ENCODE measurements at regions not wholly inside any gene's neighbourhood (a gene's known extent, or its start where the extent isn't known, plus 50 kb on each side); places are given as distances from the start of the nearest gene placed in this dataset.

DNA sequence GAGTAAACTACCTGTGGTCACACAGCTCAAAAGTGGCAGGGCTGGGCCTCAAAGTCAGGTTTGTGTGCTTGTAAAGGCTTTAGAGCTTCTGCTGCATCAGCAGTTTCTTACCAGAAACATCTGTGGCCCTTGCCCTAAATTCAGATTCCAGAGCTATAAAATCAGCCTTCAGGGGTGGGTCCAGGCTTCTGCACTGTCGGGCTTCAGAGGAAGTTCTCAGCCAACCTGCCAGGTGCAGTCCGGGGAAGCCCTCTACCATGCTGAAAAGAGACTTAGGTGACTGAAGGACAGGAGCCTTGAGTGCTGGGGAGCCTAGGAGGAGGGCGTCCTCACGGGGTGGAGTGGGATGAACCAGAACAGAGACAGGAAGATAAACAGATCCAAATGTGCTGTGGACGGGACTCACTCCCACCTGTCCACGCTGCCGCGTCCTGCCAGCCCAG is 69.9 kb upstream of the HS6ST1 start:
- POLR2A ChIA-PET = no interaction called here

DNA sequence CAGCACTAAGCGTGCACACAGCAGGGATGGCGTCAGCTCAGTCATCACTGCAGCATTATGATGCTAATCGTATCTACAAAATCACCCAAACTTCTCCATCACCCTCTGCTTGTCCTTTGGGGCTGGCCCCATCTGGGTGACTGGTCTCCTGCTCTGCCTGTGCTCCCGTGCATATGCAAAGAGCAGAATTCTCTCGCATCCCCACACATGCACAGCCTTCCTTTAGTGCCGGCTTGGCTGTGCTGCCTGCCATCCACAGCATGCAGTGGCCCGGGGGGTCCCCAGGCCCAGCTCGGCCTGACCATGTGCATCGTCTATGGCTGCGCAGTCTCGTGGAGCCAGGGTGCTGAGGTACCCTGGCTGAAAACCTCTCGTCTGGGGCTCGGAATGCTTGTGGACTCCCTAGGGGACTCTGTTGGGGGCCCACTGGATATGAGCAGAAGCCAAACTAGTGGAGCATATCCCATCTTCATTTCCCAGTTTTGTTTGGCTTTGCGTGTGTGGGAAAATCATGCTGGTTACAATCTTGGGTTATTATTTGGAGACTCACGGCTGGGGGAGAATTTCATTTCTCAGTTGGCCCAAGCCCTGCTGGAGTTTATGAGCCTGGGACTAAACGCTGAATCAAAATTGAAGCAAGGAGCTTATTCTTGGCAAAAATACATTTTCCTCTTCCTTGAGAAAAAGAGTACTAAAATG is 70.9 kb upstream of the HS6ST1 start:
- Mint-ChIP-seq H3K27ac (no peak overlapping the region), H3K4me3 (no peak overlapping the region), H3K4me1 (peaks cover 0 to under 1% (median 0%) of the 10 kb centered on the region in 3 donors), H3K36me3 (no peaks in the 10 kb centered on the region), H3K27me3 (peaks cover 16 to 42% of the 10 kb centered on the region in 2 donors), H3K9me3 (no peaks in the 10 kb centered on the region)
- H3K36me3 ChIP-seq (ENCODE audit: insufficient read depth, low read length) = no peaks in the 10 kb centered on the region
- H3K4me3 ChIP-seq (ENCODE audit: low read length) = no peak overlapping the region
- no peak overlapping the region for H3K27ac ChIP-seq (ENCODE audit: low read depth, low read length)
- no peaks in the 10 kb centered on the region for H3K4me1 ChIP-seq (ENCODE audit: insufficient read depth, low read length)
- H3K9me3 ChIP-seq (ENCODE audit: low read length) = no peaks in the 10 kb centered on the region
- CTCF ChIA-PET = no interaction called here
- POLR2A ChIA-PET = no interaction called here
- peaks cover 3% of the 10 kb centered on the region for H3K27me3 ChIP-seq (ENCODE audit: insufficient read depth, low read length, poor library complexity, severe bottlenecking)
- peak in 1 of 5 donors; percentile 28 for DNase-seq

More for the DNA sequence above, 69.9 kb upstream of the HS6ST1 start:
- DNase-seq = peak in 1 of 5 donors; percentile 3
- Mint-ChIP-seq H3K27ac (no peak overlapping the region), H3K9me3 (no peaks in the 10 kb centered on the region), H3K36me3 (no peaks in the 10 kb centered on the region), H3K4me1 (peaks cover 0 to 2% (median under 1%) of the 10 kb centered on the region in 3 donors), H3K27me3 (peaks cover 13 to 39% of the 10 kb centered on the region in 2 donors), H3K4me3 (no peak overlapping the region)
- Histone ChIP-seq H3K9me3 (ENCODE audit: low read length) (no peaks in the 10 kb centered on the region), H3K36me3 (ENCODE audit: insufficient read depth, low read length) (no peaks in the 10 kb centered on the region), H3K4me3 (ENCODE audit: low read length) (no peak overlapping the region), H3K4me1 (ENCODE audit: insufficient read depth, low read length) (no peaks in the 10 kb centered on the region), H3K27ac (ENCODE audit: low read depth, low read length) (no peak overlapping the region), H3K27me3 (ENCODE audit: insufficient read depth, low read length, poor library complexity, severe bottlenecking) (peaks cover 3% of the 10 kb centered on the region)
- CTCF ChIA-PET = no interaction called here

DNA sequence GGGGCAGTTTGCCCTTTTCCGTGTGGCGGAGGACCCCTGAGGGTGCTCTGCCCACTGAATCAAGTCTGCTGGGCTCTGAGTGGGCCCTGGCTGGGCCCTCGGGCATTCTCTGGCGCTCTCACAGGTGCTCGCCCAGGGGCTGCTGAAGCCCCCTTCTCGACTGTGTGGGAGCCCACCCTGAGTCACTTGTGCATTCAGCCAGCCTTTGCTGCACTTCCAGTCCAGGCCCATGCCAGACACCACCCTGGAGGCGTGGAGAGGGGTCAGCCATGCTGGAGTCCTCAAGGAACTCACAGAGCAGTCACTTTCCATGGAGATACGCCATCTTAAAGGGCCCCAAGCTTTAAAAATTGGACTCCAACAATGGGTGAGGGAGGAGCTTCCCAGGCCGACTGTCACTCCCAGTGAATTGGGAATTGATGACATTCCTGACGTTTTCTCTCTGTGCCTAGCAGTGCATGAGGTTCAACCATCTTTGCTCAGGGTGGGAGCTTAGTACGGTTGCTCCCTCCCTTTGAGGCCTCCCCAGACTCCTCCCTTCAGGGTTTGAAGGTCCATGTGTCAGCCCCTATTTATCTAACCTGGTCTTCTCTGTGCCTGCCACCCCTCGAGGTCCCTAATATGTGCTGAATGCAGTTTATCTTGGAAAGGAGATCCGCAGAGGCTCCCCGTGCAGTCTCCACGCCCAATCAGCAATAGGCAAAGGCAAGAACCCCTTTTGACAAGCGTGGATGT is 71.8 kb upstream of the HS6ST1 start:
- peaks cover 16 to 36% of the 10 kb centered on the region in 2 donors for H3K27me3 Mint-ChIP-seq
- H3K4me3 Mint-ChIP-seq = no peak overlapping the region
- ChIA-PET CTCF (no interaction called here), POLR2A (interaction anchor here (0.6 kb wide), 1 partner anchor 1788 kb away, joined by 3 read pairs; no protein-coding TSS in a partner anchor)
- Histone ChIP-seq H3K36me3 (ENCODE audit: insufficient read depth, low read length) (no peaks in the 10 kb centered on the region), H3K27ac (ENCODE audit: low read depth, low read length) (no peak overlapping the region), H3K27me3 (ENCODE audit: insufficient read depth, low read length, poor library complexity, severe bottlenecking) (no peaks in the 10 kb centered on the region), H3K4me1 (ENCODE audit: insufficient read depth, low read length) (no peaks in the 10 kb centered on the region), H3K9me3 (ENCODE audit: low read length) (no peaks in the 10 kb centered on the region), H3K4me3 (ENCODE audit: low read length) (no peak overlapping the region)
- no peaks in the 10 kb centered on the region for H3K4me1 Mint-ChIP-seq
- peak in 1 of 5 donors; percentile 20 for DNase-seq
- no peak overlapping the region for H3K27ac Mint-ChIP-seq
- no peaks in the 10 kb centered on the region for H3K9me3 Mint-ChIP-seq
- H3K36me3 Mint-ChIP-seq = no peaks in the 10 kb centered on the region

DNA sequence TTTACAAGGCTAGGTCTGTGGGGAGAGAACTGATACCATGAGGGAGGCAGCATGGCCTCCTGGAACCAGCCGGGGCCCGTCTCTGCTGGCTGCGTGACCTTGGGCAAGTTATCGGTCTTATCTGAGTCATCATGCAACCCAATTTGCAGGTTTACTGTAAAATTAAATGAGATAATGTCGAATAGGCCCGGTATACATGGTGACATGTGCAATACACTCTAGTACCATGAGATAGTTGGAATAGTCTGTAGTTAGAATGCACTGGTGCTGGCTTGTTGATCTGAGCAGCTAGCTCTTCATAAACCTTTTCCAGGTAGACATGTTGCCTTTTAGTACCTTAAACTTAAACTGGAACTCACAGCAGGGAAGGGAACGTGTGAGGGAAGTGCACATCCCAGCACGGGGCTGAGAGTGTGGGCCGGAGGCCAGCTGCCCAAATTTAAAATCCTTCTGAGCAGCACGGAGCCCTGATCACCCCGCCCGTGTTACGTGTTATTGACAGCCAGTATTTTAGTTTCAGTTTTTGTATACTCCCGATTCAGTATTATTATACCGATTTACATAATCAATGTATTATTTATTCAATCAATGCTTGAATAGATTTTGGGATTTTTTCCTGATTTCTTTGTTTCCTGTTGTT is 72.4 kb upstream of the HS6ST1 start:
- no peak overlapping the region for H3K27ac Mint-ChIP-seq

DNA sequence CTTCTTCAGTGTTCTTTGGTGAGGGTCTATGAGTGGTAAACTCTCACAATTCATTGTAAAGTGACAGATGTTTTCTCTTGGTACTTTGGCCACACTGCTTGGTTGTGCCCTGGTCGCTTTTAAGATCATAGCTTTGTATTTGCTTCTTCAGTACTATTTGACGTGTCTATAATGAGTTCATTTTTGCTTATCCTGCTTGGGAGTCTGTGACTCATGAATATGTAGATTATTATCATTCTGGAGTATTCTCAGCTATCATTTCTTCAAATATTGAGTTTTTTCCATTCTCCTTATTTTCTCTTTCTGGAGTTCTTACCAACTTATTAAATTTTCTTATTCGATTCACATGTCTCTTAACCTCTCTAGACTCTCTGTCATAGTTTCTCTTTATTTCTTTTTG is 73.0 kb upstream of the HS6ST1 start:
- ChIA-PET CTCF (no interaction called here), POLR2A (no interaction called here)
- Histone ChIP-seq H3K4me3 (ENCODE audit: low read length) (no peak overlapping the region), H3K27me3 (ENCODE audit: insufficient read depth, low read length, poor library complexity, severe bottlenecking) (no peaks in the 10 kb centered on the region), H3K9me3 (ENCODE audit: low read length) (no peaks in the 10 kb centered on the region), H3K36me3 (ENCODE audit: insufficient read depth, low read length) (no peaks in the 10 kb centered on the region), H3K4me1 (ENCODE audit: insufficient read depth, low read length) (no peaks in the 10 kb centered on the region), H3K27ac (ENCODE audit: low read depth, low read length) (no peak overlapping the region)
- DNase-seq = no peak
- H3K27ac Mint-ChIP-seq = no peak overlapping the region
- no peaks in the 10 kb centered on the region for H3K9me3 Mint-ChIP-seq
- no peaks in the 10 kb centered on the region for H3K4me1 Mint-ChIP-seq
- H3K27me3 Mint-ChIP-seq = peaks cover 8 to 25% of the 10 kb centered on the region in 2 donors
- H3K4me3 Mint-ChIP-seq = no peak overlapping the region
- no peaks in the 10 kb centered on the region for H3K36me3 Mint-ChIP-seq

More for the DNA sequence above, 72.4 kb upstream of the HS6ST1 start:
- no peaks in the 10 kb centered on the region for H3K36me3 ChIP-seq (ENCODE audit: insufficient read depth, low read length)
- H3K27me3 ChIP-seq (ENCODE audit: insufficient read depth, low read length, poor library complexity, severe bottlenecking) = no peaks in the 10 kb centered on the region
- Mint-ChIP-seq H3K9me3 (no peaks in the 10 kb centered on the region), H3K36me3 (no peaks in the 10 kb centered on the region), H3K27me3 (peaks cover 9 to 29% of the 10 kb centered on the region in 2 donors), H3K4me1 (no peaks in the 10 kb centered on the region), H3K4me3 (no peak overlapping the region)
- no peaks in the 10 kb centered on the region for H3K4me1 ChIP-seq (ENCODE audit: insufficient read depth, low read length)
- no peaks in the 10 kb centered on the region for H3K9me3 ChIP-seq (ENCODE audit: low read length)
- peak in 1 of 5 donors; percentile 33 for DNase-seq
- CTCF ChIA-PET = no interaction called here
- POLR2A ChIA-PET = no interaction called here
- H3K4me3 ChIP-seq (ENCODE audit: low read length) = no peak overlapping the region
- H3K27ac ChIP-seq (ENCODE audit: low read depth, low read length) = no peak overlapping the region

DNA sequence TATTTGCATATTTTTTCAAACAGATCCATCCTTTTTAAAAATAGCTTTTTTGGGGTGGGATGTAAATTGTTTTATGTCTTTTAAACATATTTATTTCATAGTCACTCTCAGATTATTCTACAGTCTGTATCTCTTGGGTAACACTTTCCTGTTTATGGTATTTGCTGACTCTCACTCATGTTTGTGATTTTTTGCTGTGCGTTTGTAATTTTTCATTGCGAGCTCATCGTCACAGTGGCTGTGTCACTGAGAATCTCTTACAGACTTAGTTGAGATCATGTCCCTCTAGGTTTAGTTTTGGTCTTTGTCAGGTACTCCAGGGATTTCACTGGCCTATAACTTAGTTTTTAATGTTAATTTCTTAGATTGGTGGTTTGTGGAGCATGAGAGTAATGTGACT is 73.5 kb upstream of the HS6ST1 start:
- Mint-ChIP-seq H3K27ac (no peak overlapping the region), H3K27me3 (peaks cover 8 to 25% of the 10 kb centered on the region in 2 donors), H3K36me3 (no peaks in the 10 kb centered on the region), H3K4me1 (no peaks in the 10 kb centered on the region), H3K9me3 (no peaks in the 10 kb centered on the region), H3K4me3 (no peak overlapping the region)
- no peak overlapping the region for H3K27ac ChIP-seq (ENCODE audit: low read depth, low read length)
- H3K36me3 ChIP-seq (ENCODE audit: insufficient read depth, low read length) = no peaks in the 10 kb centered on the region
- H3K9me3 ChIP-seq (ENCODE audit: low read length) = no peaks in the 10 kb centered on the region
- no peaks in the 10 kb centered on the region for H3K4me1 ChIP-seq (ENCODE audit: insufficient read depth, low read length)
- POLR2A ChIA-PET = no interaction called here
- DNase-seq = no peak
- no peak overlapping the region for H3K4me3 ChIP-seq (ENCODE audit: low read length)
- no peaks in the 10 kb centered on the region for H3K27me3 ChIP-seq (ENCODE audit: insufficient read depth, low read length, poor library complexity, severe bottlenecking)
- CTCF ChIA-PET = no interaction called here

DNA sequence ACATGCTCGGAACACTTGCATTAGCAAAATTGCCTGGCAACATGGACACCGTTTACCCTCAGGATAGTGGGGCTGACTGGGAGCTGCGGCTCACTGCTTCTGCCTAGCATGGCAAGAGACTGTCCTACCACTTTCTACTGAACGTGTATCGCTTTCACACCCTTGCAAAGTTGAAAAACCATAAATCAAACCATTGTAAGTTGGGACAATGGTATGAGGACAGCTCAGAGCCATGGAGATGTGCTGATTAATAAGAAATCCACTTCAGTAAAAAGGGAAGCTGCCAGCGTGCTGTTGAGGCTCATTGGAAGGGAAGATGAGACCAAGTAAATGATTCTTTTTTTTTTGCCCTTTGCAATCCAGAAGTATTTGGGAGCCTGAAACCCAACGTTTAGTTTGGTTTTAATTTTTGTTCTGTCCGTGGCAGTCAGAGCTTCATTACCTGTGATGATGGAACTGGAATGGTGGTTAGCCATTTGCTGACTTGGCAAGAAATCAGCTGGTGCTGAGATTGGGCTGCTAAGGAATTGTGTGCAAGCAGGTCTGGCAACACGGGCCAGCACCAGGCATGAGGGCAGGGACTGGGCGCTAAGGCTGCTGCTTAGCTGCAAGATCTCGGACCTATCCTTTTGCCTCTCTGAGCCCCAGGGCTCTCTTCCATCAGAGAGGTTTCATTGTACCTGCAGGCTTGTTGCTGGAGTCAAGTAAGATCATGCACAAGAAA is 75.5 kb upstream of the HS6ST1 start:
- H3K4me3 ChIP-seq (ENCODE audit: low read length) = no peak overlapping the region
- no peak overlapping the region for H3K27ac ChIP-seq (ENCODE audit: low read depth, low read length)
- Mint-ChIP-seq H3K4me1 (no peaks in the 10 kb centered on the region), H3K4me3 (no peak overlapping the region), H3K9me3 (no peaks in the 10 kb centered on the region), H3K27me3 (peaks cover 8 to 26% of the 10 kb centered on the region in 2 donors), H3K36me3 (no peaks in the 10 kb centered on the region), H3K27ac (no peak overlapping the region)
- DNase-seq = peak in 1 of 5 donors; percentile 13
- no peaks in the 10 kb centered on the region for H3K9me3 ChIP-seq (ENCODE audit: low read length)
- H3K4me1 ChIP-seq (ENCODE audit: insufficient read depth, low read length) = no peaks in the 10 kb centered on the region
- POLR2A ChIA-PET = interaction anchor here (0.6 kb wide), 1 partner anchor 1823 kb away, joined by 7 read pairs; no protein-coding TSS in a partner anchor
- CTCF ChIA-PET = interaction anchor here (1.0 kb wide), 1 partner anchor 8 kb away, joined by 3 read pairs; no protein-coding TSS in a partner anchor
- no peaks in the 10 kb centered on the region for H3K27me3 ChIP-seq (ENCODE audit: insufficient read depth, low read length, poor library complexity, severe bottlenecking)
- no peaks in the 10 kb centered on the region for H3K36me3 ChIP-seq (ENCODE audit: insufficient read depth, low read length)
